GM13976 (cell line): ENCODE measurements at regions not wholly inside any gene's neighbourhood (a gene's known extent, or its start where the extent isn't known, plus 50 kb on each side); places are given as distances from the start of the nearest gene placed in this dataset.
"Not testable (repeated sequence)": the region's sequence is repeated elsewhere in the genome, so short reads cannot be mapped to it uniquely, and the experiment has no call there.

Experiments
- DNase-seq: peaks from one replicate; pipeline ENCODE4 v3.0.0; 2012; ENCODE audit warnings: low spot score
- in situ Hi-C: fragments of 300-500 bp; cut with MboI; formaldehyde crosslinking; loops from one replicate; pipeline ENCODE4 v1.12.0; 2022; ENCODE audit warnings: low sequenced_read_pairs, mixed read lengths, inconsistent platforms; ENCODE audit not compliant: unreplicated experiment
- TF ChIP-seq, protein P1 (sequence below): IDR thresholded peaks from 2 replicates; pipeline ENCODE4 v1.5.1; 2012; ENCODE audit warnings: borderline replicate concordance, mild to moderate bottlenecking; ENCODE audit not compliant: insufficient read depth; ENCODE audit errors: extremely low read depth, missing control alignments, control extremely low read depth

DNA sequence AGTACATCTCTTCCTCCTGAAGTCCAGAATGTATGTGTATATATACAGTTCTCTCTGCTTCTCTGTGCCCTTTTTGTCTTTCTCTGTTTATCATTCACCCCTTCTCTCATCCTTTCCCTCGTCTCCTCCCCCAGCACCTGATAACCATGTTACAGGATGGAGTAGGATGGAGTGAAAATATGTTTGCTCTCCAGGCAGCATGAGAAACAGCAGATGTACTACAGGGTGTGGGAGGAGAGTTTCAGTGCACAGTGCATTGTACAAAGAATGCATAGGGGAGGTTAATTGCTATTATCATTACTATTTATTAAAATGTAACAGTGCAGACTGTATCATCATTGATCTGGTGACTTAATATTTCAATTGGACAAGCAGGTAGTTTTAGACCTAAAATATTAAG lies 104.5 kb downstream of the MFAP3L start:
- no peak for DNase-seq
- in situ Hi-C loops = no loop called here
- TF ChIP-seq, protein P1, sequence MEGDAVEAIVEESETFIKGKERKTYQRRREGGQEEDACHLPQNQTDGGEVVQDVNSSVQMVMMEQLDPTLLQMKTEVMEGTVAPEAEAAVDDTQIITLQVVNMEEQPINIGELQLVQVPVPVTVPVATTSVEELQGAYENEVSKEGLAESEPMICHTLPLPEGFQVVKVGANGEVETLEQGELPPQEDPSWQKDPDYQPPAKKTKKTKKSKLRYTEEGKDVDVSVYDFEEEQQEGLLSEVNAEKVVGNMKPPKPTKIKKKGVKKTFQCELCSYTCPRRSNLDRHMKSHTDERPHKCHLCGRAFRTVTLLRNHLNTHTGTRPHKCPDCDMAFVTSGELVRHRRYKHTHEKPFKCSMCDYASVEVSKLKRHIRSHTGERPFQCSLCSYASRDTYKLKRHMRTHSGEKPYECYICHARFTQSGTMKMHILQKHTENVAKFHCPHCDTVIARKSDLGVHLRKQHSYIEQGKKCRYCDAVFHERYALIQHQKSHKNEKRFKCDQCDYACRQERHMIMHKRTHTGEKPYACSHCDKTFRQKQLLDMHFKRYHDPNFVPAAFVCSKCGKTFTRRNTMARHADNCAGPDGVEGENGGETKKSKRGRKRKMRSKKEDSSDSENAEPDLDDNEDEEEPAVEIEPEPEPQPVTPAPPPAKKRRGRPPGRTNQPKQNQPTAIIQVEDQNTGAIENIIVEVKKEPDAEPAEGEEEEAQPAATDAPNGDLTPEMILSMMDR = no peak

DNA sequence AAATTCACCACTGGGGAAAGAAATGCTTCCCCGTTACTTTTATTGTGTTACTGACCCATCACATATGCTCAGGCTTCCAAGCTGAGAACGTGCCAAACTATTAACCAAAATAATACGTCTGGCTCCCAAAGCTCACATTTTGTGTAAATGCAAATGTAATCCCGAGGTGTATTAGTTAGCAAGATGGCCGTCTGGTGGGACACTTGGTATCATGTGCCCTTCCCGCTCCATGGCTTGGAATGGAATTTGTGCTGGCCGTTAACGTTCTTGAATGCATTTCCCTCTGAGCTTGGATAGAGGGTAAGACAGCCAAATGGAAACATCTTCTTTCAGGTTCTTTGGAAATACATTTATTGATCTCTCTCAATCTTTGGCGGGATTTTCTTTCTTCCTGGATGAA lies 105.0 kb downstream of the MFAP3L start:
- TF ChIP-seq, protein P1 = no peak
- no peak for DNase-seq
- in situ Hi-C loops = no loop called here

DNA sequence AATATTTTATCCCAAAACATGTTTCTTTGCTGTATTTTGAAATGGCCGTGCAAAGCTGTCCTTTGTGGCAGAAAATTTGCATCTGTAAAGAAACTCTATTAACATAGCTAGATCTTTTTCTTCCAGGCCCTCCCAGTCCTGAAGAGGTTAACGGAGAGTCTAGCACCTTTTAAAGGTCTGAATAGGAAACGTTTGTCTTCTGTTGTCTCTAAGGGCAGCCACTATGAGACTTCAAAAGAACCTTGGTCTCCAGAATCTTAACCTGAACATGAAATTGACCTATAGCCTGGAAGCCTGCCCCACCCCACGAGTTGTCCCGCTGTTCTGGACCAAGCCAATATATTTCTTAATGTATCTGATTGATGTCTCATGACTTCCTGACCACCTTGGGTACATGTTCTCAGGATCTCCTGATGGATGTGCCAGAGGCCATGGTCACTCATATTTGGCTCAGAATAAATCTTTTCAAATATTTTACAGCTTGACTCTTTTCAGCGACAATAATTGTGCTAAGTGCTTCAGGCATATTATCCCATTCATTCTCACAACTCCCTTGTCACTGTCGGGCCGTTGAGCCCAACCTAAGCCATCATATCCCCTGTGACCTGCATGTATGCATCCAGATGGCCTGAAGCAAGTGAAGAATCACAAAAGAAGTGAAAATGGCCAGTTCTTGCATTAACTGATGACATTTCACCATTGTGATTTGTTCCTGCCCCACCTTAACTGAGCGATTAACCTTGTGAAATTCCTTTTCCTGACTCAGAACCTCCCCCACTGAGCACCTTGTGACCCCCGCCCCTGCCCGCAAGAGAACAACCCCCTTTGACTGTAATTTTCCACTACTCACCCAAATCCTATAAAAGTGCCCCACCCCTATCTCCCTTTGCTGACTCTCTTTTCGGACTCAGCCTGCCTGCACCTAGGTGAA lies 106.7 kb downstream of the MFAP3L start:
- in situ Hi-C loops, DNase-seq: not testable (repeated sequence)

DNA sequence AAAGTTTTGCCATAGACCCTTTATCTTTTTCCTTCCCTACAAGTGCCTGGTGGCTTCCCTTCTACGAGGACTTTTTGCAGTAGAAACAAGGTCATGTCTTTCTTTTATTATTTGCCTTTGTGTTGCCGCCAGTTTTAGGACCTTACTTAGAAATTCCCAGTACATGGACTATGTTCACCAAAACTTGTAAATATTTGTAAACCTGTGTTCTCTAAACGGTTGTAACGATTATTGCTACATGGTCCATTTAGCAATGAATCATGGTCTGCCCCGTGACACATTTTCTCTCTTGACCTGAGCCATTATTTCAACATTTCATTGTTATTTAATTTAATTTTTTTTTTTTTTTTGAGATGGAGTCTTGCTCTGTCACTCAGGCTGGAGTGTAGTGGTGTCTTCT lies 110.7 kb downstream of the MFAP3L start:
- TF ChIP-seq, protein P1 = no peak
- in situ Hi-C loops = no loop called here
- DNase-seq = no peak

DNA sequence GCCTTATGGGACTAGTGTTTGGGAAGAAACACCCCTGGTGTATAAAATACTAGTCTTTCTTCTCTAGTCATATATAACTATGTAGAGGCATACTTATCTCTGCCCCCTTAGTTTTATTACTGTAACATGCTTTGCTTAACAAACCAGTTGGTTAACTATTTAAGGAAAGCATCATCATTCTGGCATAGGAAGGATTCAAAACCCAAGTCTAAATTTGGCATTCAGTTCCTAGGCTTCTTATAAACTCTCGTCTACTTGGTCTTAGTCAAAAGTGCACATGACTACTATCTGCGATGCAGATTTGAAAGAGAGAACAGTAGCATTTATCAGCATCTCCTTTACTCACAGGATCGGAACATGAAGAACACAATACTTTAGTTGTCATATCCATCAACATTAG lies 111.3 kb downstream of the MFAP3L start:
- TF ChIP-seq, protein P1 = no peak
- in situ Hi-C loops = no loop called here
- no peak for DNase-seq

DNA sequence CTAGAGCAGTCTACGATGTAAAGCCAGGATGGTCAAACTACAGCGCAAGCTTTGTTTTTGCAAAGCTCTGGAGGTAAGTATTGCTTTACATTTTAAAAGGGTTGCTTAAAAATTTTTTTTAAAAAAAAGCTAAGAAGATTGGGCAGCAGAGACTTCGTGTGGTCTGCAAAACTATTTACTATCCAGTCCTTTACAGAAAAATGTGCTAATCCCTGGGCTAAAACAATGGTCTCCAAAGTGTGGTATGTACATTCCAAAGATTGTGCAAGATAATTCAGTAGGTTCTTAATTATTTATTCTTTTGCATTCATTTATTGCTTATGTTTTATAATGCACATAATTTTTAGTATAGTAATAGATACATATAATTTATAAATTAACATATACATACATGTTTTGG lies 113.2 kb downstream of the MFAP3L start:
- no peak for DNase-seq
- TF ChIP-seq, protein P1 = no peak
- in situ Hi-C loops = no loop called here

DNA sequence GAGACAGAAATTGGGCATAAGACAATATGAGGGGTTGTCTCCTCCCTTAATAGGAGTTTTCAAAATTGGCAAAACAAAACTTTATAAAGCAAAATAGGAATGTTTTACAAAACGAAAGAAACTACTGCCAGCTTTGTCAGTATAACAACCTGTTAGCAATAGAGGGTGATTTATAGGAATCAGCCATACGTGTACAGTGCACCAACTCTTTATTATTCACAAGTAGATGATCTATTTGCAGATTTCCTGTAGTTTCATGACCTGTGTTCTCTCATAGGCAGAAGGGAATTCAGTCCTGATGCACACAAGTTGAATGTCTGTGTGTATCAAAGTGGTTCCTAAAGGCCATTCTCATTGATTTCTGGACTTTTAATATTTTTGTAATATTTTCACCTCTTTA lies 116.3 kb downstream of the MFAP3L start:
- DNase-seq = no peak
- in situ Hi-C loops = no loop called here
- TF ChIP-seq, protein P1 = no peak
